OCI-LY7 (cell line): ENCODE measurements at regions not wholly inside any gene's neighbourhood (a gene's known extent, or its start where the extent isn't known, plus 50 kb on each side); places are given as distances from the start of the nearest gene placed in this dataset.
A peak's percentile ranks its signal among the peaks of the same experiment; 100 is the strongest.

ENCODE experiments used
- BruUV-seq: library from RNA; stranded (reverse); fragments of 400-500 nt; replicated peaks from 2 replicates; lab custom pipeline; 2021; lab: Mats Ljungman, UMichigan
- CTCF ChIA-PET: fragments of 300-600 bp; sonication (Branson Sonifier 250); formaldehyde crosslinking; loops from one replicate; lab custom pipeline; 2022; ENCODE audit warnings: antibody characterized with exemption; ENCODE audit not compliant: unreplicated experiment; lab: Charles Lee
- POLR2A ChIA-PET: fragments of 300-600 bp; sonication (Branson Sonifier 250); formaldehyde crosslinking; loops from one replicate; lab custom pipeline; 2022; ENCODE audit warnings: antibody characterized with exemption; lab: Charles Lee
- DNase-seq: peaks from one replicate; pipeline ENCODE4 v3.0.0-alpha.2; 2015; ENCODE audit warnings: low spot score
- H2AFZ ChIP-seq: fragments of 200-600 bp; sonication (generic), shearing (Covaris generic); 2 replicates; pipeline ENCODE4 v1.6.1; 2014; ENCODE audit warnings: mild to moderate bottlenecking, antibody characterized with exemption, low read length, moderate library complexity
- H3K27ac ChIP-seq: fragments of 200-600 bp; sonication (generic); 2 replicates; pipeline ENCODE4 v1.5.1; 2014; ENCODE audit warnings: mixed run types, low read depth, mild to moderate bottlenecking, moderate library complexity, low read length, inconsistent platforms; ENCODE audit not compliant: poor library complexity, severe bottlenecking
- H3K36me3 ChIP-seq: fragments of 200-600 bp; sonication (generic); 2 replicates; pipeline ENCODE4 v1.6.1; 2014; ENCODE audit warnings: mild to moderate bottlenecking, antibody characterized with exemption, low read length, moderate library complexity, mixed read lengths; ENCODE audit not compliant: insufficient read depth
- H3K4me1 ChIP-seq: fragments of 200-600 bp; sonication (generic); 2 replicates; pipeline ENCODE4 v1.5.1; 2014; ENCODE audit warnings: mild to moderate bottlenecking, low read length; ENCODE audit not compliant: insufficient read depth, poor library complexity, severe bottlenecking
- H3K4me2 ChIP-seq: fragments of 200-600 bp; sonication (generic); 2 replicates; pipeline ENCODE4 v1.6.1; 2014; ENCODE audit warnings: mild to moderate bottlenecking, low read length
- H3K4me3 ChIP-seq: fragments of 200-600 bp; sonication (generic); 2 replicates; pipeline ENCODE4 v1.5.1; 2014; ENCODE audit warnings: mild to moderate bottlenecking, low read depth, low read length; ENCODE audit not compliant: poor library complexity, severe bottlenecking
- H3K79me2 ChIP-seq: fragments of 200-600 bp; sonication (generic); 2 replicates; pipeline ENCODE4 v1.6.1; 2016; ENCODE audit warnings: low read depth, mild to moderate bottlenecking, low read length, moderate library complexity, mixed read lengths; ENCODE audit not compliant: insufficient read depth
- H3K9me2 ChIP-seq: fragments of 200-600 bp; sonication (generic); 2 replicates; pipeline ENCODE4 v1.6.1; 2016; ENCODE audit warnings: mild to moderate bottlenecking, low read length, mixed read lengths; ENCODE audit not compliant: insufficient read depth
- H3K9me3 ChIP-seq: fragments of 200-600 bp; sonication (generic); 2 replicates; pipeline ENCODE4 v1.6.1; 2014; ENCODE audit warnings: mild to moderate bottlenecking, mixed run types, low read length, mixed read lengths
- H4K20me1 ChIP-seq: fragments of 200-600 bp; sonication (generic); 2 replicates; pipeline ENCODE4 v1.6.1; 2014; ENCODE audit warnings: mild to moderate bottlenecking, antibody characterized with exemption, low read length, moderate library complexity, mixed read lengths; ENCODE audit not compliant: insufficient read depth
- EZH2phosphoT487 ChIP-seq: fragments of 200-600 bp; sonication (generic); IDR thresholded peaks from 2 replicates; pipeline ENCODE4 v1.6.1; 2018; ENCODE audit warnings: low read depth, borderline replicate concordance, mild to moderate bottlenecking, mixed run types, antibody characterized with exemption, low read length, moderate library complexity, mixed read lengths
- intact Hi-C: fragments of 100-400 bp; cut with micrococcal nuclease; formaldehyde crosslinking; loops from one replicate; pipeline ENCODE4 v1.10.0; 2022; ENCODE audit not compliant: unreplicated experiment
- TF ChIP-seq, protein P1 (sequence below): fragments of 200-600 bp; sonication (generic); conservative IDR thresholded peaks from 2 replicates; pipeline ENCODE4 v1.5.1; 2014; ENCODE audit warnings: mild to moderate bottlenecking, antibody characterized with exemption, low read length, moderate library complexity, mixed read lengths

DNA sequence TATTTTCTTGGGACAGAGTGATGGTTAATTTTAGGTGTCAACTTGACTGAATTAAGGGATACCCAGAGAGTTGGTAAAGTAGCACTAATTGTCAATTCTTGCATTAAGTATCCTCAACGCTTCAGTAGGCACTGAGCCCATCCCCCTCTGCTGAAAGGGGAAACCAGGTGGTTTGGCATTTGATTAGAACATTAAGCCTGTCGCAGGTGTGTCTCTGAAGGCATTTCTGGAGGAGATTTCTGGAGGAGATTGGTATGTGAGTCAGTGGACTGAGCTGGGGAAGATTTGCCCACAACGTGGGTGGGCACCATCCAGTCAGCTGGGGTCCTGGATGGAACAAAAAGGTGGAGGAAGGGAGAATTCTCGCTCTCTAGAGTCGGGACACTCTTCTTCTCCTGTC lies 119.8 kb downstream of the RFX6 start:
- CTCF ChIA-PET = no interaction called here
- intact Hi-C loops = no loop called here

GRCh38 chr6:116997496-116997895 lies 120.5 kb downstream of the RFX6 start:
- intact Hi-C loops = no loop called here
- no peak for TF ChIP-seq EZH2phosphoT487
- TF ChIP-seq, protein P1, sequence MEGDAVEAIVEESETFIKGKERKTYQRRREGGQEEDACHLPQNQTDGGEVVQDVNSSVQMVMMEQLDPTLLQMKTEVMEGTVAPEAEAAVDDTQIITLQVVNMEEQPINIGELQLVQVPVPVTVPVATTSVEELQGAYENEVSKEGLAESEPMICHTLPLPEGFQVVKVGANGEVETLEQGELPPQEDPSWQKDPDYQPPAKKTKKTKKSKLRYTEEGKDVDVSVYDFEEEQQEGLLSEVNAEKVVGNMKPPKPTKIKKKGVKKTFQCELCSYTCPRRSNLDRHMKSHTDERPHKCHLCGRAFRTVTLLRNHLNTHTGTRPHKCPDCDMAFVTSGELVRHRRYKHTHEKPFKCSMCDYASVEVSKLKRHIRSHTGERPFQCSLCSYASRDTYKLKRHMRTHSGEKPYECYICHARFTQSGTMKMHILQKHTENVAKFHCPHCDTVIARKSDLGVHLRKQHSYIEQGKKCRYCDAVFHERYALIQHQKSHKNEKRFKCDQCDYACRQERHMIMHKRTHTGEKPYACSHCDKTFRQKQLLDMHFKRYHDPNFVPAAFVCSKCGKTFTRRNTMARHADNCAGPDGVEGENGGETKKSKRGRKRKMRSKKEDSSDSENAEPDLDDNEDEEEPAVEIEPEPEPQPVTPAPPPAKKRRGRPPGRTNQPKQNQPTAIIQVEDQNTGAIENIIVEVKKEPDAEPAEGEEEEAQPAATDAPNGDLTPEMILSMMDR = no peak
- no peaks in the 10 kb centered on the region for H3K9me3 ChIP-seq
- H2AFZ ChIP-seq = no peak overlapping the region
- H3K27ac ChIP-seq = no peak overlapping the region
- no TSS peak for BruUV-seq
- H3K9me2 ChIP-seq = no peaks in the 10 kb centered on the region
- no peak overlapping the region for H3K4me2 ChIP-seq
- POLR2A ChIA-PET = interaction anchor here (0.6 to 1.2 kb wide), 3 partner anchors 69 to 1102 kb away, joined by 3 read pairs; no protein-coding TSS in a partner anchor
- H4K20me1 ChIP-seq = no peaks in the 10 kb centered on the region
- H3K4me1 ChIP-seq = peaks cover 4% of the 10 kb centered on the region
- no peak overlapping the region for H3K4me3 ChIP-seq
- CTCF ChIA-PET = no interaction called here
- H3K36me3 ChIP-seq = no peaks in the 10 kb centered on the region
- no peak for DNase-seq
- H3K79me2 ChIP-seq = no peaks in the 10 kb centered on the region

More for the DNA sequence above, 119.8 kb downstream of the RFX6 start:
- Histone ChIP-seq H2AFZ (no peak overlapping the region), H3K27ac (no peak overlapping the region), H3K79me2 (no peaks in the 10 kb centered on the region), H3K4me3 (no peak overlapping the region), H3K9me2 (no peaks in the 10 kb centered on the region), H4K20me1 (no peaks in the 10 kb centered on the region), H3K9me3 (no peaks in the 10 kb centered on the region), H3K4me2 (peak overlapping the region; percentile 10; the same call in 1 of the 2 replicates), H3K36me3 (no peaks in the 10 kb centered on the region), H3K4me1 (peaks cover 4% of the 10 kb centered on the region)
- BruUV-seq = no TSS peak
- peak; percentile 9 for DNase-seq
- no peak for TF ChIP-seq EZH2phosphoT487
- TF ChIP-seq, protein P1 = no peak
- POLR2A ChIA-PET = interaction anchor here (0.6 kb wide), 1 partner anchor 1103 kb away, joined by 3 read pairs; no protein-coding TSS in a partner anchor

DNA sequence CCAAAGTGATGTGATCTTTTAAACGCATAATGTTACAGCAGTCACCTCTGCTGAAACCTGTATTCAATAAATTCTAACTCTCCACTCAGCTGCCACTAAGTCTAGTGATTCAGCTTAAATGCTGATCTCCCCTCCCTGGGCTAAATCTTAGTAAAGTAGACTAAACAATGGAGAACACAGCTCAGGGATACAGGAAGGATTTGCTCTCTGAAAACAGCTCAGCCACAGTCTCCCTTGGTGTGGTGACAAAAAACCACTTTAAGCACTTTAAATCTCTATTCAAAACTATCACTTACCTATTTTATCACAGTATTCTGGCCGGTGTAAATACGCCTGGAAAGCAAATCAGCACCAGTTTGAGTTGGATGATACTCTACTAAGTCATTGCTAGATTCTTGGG lies 130.6 kb downstream of the RFX6 start:
- POLR2A ChIA-PET = interaction anchor here (2.8 kb wide), 1 partner anchor 8 kb away, joined by 11 read pairs; no protein-coding TSS in a partner anchor
- Histone ChIP-seq H3K79me2 (no peaks in the 10 kb centered on the region), H3K4me1 (peaks cover 18% of the 10 kb centered on the region), H3K9me3 (no peaks in the 10 kb centered on the region), H3K9me2 (no peaks in the 10 kb centered on the region), H3K27ac (no peak overlapping the region), H4K20me1 (no peaks in the 10 kb centered on the region), H3K4me2 (no peak overlapping the region; the same call in 1 of the 2 replicates), H3K36me3 (no peaks in the 10 kb centered on the region), H2AFZ (no peak overlapping the region), H3K4me3 (no peak overlapping the region)
- CTCF ChIA-PET = no interaction called here
- BruUV-seq = no TSS peak
- intact Hi-C loops = loop anchor here (2.0 to 5.0 kb wide), 2 partner anchors 17 to 325 kb away; partner anchors contain the start of gene KPNA5
- no peak for DNase-seq
- TF ChIP-seq, protein P1 = no peak
- no peak for TF ChIP-seq EZH2phosphoT487
